Pancreas (tissue), 10 donors: ENCODE measurements at regions not wholly inside any gene's neighbourhood (a gene's known extent, or its start where the extent isn't known, plus 50 kb on each side); places are given as distances from the start of the nearest gene placed in this dataset.

Experiments used
- ATAC-seq, 4 donors: fragments of 200-7000 bp; cut with Tn5 transposase; one replicate each; pipeline versions ENCODE4 v1.8.0 to v1.9.1; 2020; ENCODE audit warnings: mild to moderate bottlenecking in 4 of 4, moderate library complexity in 4 of 4
- DNase-seq, 6 donors: peaks; one replicate each; pipeline ENCODE4 v3.0.0-alpha.2; 2020
- FAIRE-seq: peaks from 2 replicates; lab custom pipeline; 2012; peaks lifted over from hg19 to GRCh38; lab: Jason Lieb, UNC
- H3K27ac ChIP-seq, 4 donors: fragments of 200-600 bp; sonication (generic); 1 replicate in 3 of 4; 2 replicates in 1 of 4; pipeline versions ENCODE4 v1.5.0 to v1.8.0; 2020
- H3K27me3 ChIP-seq, 4 donors: fragments of 200-600 bp; one replicate each; pipeline ENCODE4 v1.8.0; 2021
- H3K36me3 ChIP-seq, 3 donors: fragments of 200-600 bp; sonication (generic) in 1 of 3; one replicate each; pipeline versions ENCODE4 v1.5.0 to v1.8.0; 2020 to 2021
- H3K4me1 ChIP-seq, 3 donors: fragments of 200-600 bp; one replicate each; pipeline ENCODE4 v1.8.0; 2021
- H3K4me3 ChIP-seq, 4 donors: fragments of 200-600 bp; sonication (generic) in 2 of 4; one replicate each; pipeline versions ENCODE4 v1.5.0 to v1.8.0; 2020 to 2021
- H3K9me3 ChIP-seq, 4 donors: fragments of 200-600 bp; one replicate each; pipeline ENCODE4 v1.8.0; 2021
- WGBS, 2 donors: extraction: QIAGEN DNeasy Blood & Tissue Kit; methylation state at CpG; one replicate each; pipeline ENCODE4 v1.1.7; 2013; 5-methylcytosine and 5-hydroxymethylcytosine counted together
- intact Hi-C, 3 donors: fragments of 100-400 bp; cut with DNase I; formaldehyde crosslinking; loops; one replicate each; pipeline versions ENCODE4 v1.11.1 to v1.14.2; 2022
- TF ChIP-seq, protein P1 (sequence below), 4 donors: fragments of 200-600 bp; sonication (generic) in 3 of 4; IDR thresholded peaks; one replicate each; pipeline versions ENCODE4 v1.5.0 to v1.8.0; 2021; ENCODE audit warnings: antibody characterized with exemption in 4 of 4
- donor health status: healthy with polysubstance abuse.
- donor health status: DM: no; HTN: no; CAD: no; lungs with moderate emphysema.
- donor health status: DM: no; HTN: no; CAD: no.
- donor health status: control.
- donor health status: control.
- donor health status: Bipolar disorder and iron deficiency.
- donor health status: DM: yes; HTN: yes; CAD: no.
- donor health status: DM: no; HTN: no; CAD: no.
- donor health status: DM: no; HTN: no; CAD: no.
- donor health status: DM: yes; HTN: yes; CAD: no.

DNA sequence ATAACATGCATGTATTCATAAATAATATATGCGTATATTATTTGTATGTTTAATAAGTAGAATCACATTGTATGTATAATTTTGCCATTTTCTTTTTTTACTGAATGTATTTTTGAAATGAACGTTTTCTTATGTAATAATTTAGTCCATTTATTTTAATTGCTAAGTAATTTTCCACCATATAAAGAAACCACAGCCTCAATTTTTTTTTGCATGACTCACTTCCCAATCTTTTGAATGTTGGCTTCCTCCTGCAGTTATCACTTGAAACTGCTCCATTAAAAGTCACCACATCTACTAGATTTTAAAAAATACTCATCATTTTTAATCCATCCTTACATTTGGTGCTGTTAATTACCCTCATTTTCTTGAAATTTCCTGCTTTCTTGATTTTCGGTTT, 363.3 kb upstream of the MEF2C start:
- intact Hi-C loops, result no loop called here
- Histone ChIP-seq H3K9me3 (no peaks in the 10 kb centered on the region), H3K27me3 (no peaks in the 10 kb centered on the region), H3K36me3 (no peaks in the 10 kb centered on the region), H3K27ac (no peak overlapping the region), H3K4me1 (no peaks in the 10 kb centered on the region), H3K4me3 (no peak overlapping the region)
- TF ChIP-seq, protein P1, sequence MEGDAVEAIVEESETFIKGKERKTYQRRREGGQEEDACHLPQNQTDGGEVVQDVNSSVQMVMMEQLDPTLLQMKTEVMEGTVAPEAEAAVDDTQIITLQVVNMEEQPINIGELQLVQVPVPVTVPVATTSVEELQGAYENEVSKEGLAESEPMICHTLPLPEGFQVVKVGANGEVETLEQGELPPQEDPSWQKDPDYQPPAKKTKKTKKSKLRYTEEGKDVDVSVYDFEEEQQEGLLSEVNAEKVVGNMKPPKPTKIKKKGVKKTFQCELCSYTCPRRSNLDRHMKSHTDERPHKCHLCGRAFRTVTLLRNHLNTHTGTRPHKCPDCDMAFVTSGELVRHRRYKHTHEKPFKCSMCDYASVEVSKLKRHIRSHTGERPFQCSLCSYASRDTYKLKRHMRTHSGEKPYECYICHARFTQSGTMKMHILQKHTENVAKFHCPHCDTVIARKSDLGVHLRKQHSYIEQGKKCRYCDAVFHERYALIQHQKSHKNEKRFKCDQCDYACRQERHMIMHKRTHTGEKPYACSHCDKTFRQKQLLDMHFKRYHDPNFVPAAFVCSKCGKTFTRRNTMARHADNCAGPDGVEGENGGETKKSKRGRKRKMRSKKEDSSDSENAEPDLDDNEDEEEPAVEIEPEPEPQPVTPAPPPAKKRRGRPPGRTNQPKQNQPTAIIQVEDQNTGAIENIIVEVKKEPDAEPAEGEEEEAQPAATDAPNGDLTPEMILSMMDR (IDR thresholded peaks at IDR 0.05), result no peak
- FAIRE-seq (no peak), ATAC-seq (no peak), DNase-seq (no peak)
- WGBS, 2 donors, result 67 to 71% methylated on average over 3 of the region's 3 CpGs

DNA sequence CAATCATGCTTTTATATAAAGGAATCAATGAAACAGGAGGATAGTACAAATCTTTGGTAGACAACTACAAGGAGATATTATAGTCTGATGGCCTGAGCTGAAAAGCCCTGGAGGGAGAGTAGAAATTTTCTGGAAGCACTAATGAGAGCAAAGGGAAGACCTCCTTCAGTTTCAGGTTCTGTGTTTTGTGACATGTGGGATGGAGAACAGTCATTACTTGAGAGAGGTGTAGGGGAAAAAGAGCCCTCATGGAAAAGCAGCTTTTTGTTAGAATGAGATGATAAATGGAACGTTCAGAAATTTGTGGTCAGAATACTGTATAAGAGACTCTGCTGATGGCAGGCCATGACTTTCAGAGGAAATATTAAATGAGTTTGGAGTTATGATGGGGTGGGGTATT, 360.6 kb upstream of the MEF2C start:
- TF ChIP-seq, protein P1 (IDR thresholded peaks at IDR 0.05), result no peak
- no peak overlapping the region for H3K27ac ChIP-seq
- FAIRE-seq (no peak), DNase-seq (no peak), ATAC-seq (no peak)
- no peaks in the 10 kb centered on the region for H3K36me3 ChIP-seq
- H3K9me3 ChIP-seq, result no peaks in the 10 kb centered on the region
- H3K27me3 ChIP-seq, result no peaks in the 10 kb centered on the region
- no peak overlapping the region for H3K4me3 ChIP-seq
- intact Hi-C loops, result no loop called here
- H3K4me1 ChIP-seq, result no peaks in the 10 kb centered on the region
- WGBS, 2 donors, result 46 to 55% methylated on average over 1 of the region's 1 CpG

DNA sequence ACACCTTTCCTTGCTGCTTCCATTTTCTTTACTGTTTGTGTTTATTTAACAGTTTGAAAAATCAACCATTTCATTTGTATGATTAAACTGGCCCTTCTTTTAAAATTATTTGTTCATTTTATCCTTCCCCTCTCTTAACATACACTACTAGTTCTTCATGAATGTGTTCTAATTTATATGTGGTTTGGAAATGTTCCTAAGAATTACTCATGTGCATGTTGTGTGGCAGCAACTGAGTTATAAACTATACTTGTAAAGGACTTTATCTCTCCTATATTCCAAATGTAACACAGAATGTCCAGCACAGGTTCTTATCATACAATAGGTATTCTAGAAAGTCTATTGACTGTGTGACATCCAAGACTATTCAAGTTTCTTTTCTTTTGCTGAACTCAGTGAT, 358.2 kb upstream of the MEF2C start:
- Histone ChIP-seq H3K27ac (no peak overlapping the region), H3K4me3 (no peak overlapping the region), H3K36me3 (no peaks in the 10 kb centered on the region), H3K9me3 (no peaks in the 10 kb centered on the region), H3K4me1 (no peaks in the 10 kb centered on the region), H3K27me3 (no peaks in the 10 kb centered on the region)
- FAIRE-seq (no peak), ATAC-seq (no peak), DNase-seq (no peak)
- TF ChIP-seq, protein P1 (IDR thresholded peaks at IDR 0.05), result no peak
- intact Hi-C loops, result no loop called here

DNA sequence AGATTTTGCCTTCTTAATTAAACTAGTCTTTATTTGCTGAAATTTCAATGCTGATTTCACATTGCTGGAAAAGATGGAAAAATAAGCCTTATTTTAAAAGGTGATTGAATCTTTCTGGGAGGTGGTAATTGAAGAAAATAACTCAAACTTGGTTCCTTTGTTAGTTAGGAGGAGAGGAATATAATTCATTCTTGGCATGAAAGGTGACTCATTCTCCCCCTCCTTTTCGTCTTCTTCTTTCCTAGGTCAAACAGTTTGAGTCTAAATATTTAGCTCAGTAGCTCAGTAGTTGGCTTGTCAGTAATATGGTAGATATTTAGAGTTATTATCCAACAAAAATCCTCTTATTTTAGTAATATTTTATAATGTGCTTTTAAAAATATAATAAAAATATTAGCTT, 353.9 kb upstream of the MEF2C start:
- TF ChIP-seq, protein P1 (IDR thresholded peaks at IDR 0.05), result no peak
- no peak overlapping the region for H3K27ac ChIP-seq
- no peaks in the 10 kb centered on the region for H3K36me3 ChIP-seq
- H3K4me1 ChIP-seq, result peaks cover 0 to 11% (median 7%) of the 10 kb centered on the region in 3 donors
- intact Hi-C loops, result no loop called here
- ATAC-seq (no peak), FAIRE-seq (no peak), DNase-seq (no peak)
- no peaks in the 10 kb centered on the region for H3K27me3 ChIP-seq
- no peaks in the 10 kb centered on the region for H3K9me3 ChIP-seq
- WGBS, 2 donors, result 77 to 100% methylated on average over 1 of the region's 1 CpG
- H3K4me3 ChIP-seq, result no peak overlapping the region

DNA sequence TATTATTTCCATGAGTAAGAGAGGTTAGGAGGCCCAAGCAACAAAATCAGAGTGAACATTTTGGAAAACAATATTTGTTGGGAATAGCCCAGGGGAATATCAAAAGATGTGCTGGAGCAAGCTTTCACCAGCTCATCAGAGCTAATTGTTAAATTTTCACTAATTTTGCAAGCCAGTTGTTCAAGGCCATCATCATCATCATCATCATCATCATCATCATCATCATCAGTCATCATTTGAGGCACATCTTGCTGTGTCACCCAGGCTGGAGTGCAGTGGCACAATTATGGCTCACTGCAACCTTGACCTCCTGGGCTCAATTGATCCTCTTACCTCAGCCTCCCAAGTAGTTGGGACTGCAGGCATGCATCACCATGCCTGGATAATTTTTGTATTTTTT, 350.5 kb upstream of the MEF2C start:
- DNase-seq (no peak), FAIRE-seq (no peak), ATAC-seq (no peak)
- intact Hi-C loops, result no loop called here
- TF ChIP-seq, protein P1 (IDR thresholded peaks at IDR 0.05), result no peak
- Histone ChIP-seq H3K27me3 (no peaks in the 10 kb centered on the region), H3K36me3 (no peaks in the 10 kb centered on the region), H3K4me3 (no peak overlapping the region), H3K4me1 (peaks cover 0 to 11% (median 7%) of the 10 kb centered on the region in 3 donors), H3K27ac (no peak overlapping the region), H3K9me3 (no peaks in the 10 kb centered on the region)
